ENCODE measurements at regions not wholly inside any gene's neighbourhood (a gene's known extent, or its start where the extent isn't known, plus 50 kb on each side); places are given as distances from the start of the nearest gene placed in this dataset.

DNA sequence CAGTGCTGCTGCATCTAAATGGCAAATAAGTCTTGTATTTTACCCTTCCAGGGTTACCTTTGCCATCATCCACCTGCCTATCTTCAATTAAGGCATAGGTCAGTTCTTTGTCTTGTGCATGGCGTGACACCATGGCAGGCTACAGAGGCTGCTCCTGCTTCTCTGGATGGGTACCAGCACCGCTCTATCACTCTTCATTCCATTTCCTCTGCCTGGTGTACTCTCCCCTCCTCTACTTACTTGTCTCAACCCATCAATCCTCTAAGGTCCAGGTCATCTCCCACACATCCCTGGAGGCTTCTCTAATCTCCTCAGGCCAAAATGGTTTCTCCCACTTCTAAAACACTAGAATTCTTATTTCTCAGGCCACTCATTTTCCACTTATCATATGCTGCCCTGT lies 257.5 kb downstream of the BARHL2 start:
- TF ChIP-seq POLR2A (IDR thresholded peaks at IDR 0.05) (no peak), POLR2AphosphoS5 (IDR thresholded peaks at IDR 0.05) (no peak), EP300 (IDR thresholded peaks at IDR 0.05) (no peak)
- TF ChIP-seq, protein P1, sequence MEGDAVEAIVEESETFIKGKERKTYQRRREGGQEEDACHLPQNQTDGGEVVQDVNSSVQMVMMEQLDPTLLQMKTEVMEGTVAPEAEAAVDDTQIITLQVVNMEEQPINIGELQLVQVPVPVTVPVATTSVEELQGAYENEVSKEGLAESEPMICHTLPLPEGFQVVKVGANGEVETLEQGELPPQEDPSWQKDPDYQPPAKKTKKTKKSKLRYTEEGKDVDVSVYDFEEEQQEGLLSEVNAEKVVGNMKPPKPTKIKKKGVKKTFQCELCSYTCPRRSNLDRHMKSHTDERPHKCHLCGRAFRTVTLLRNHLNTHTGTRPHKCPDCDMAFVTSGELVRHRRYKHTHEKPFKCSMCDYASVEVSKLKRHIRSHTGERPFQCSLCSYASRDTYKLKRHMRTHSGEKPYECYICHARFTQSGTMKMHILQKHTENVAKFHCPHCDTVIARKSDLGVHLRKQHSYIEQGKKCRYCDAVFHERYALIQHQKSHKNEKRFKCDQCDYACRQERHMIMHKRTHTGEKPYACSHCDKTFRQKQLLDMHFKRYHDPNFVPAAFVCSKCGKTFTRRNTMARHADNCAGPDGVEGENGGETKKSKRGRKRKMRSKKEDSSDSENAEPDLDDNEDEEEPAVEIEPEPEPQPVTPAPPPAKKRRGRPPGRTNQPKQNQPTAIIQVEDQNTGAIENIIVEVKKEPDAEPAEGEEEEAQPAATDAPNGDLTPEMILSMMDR (IDR thresholded peaks at IDR 0.05): no peak

Measured in sigmoid colon (tissue), 4 donors.